Heart right ventricle (tissue), 16 donors: ENCODE measurements at regions not wholly inside any gene's neighbourhood (a gene's known extent, or its start where the extent isn't known, plus 50 kb on each side); places are given as distances from the start of the nearest gene placed in this dataset.
"Not testable (repeated sequence)": the region's sequence is repeated elsewhere in the genome, so short reads cannot be mapped to it uniquely, and the experiment has no call there.

Source experiments
- ATAC-seq, 8 donors: fragments of 200-7000 bp; cut with Tn5 transposase; one replicate each; pipeline ENCODE4 v1.9.1; 2020; ENCODE audit warnings: mild to moderate bottlenecking in 8 of 8, moderate library complexity in 8 of 8, moderate number of reproducible peaks in 1 of 8
- DNase-seq, 2 donors: peaks; one replicate each; pipeline ENCODE4 v3.0.0-alpha.2; 2020
- H3K27ac ChIP-seq, 10 donors: fragments of 200-600 bp; sonication (generic) in 2 of 10; one replicate each; pipeline versions ENCODE4 v1.5.0 to v1.8.0; 2020 to 2022; ENCODE audit warnings: mild to moderate bottlenecking in 3 of 10
- H3K27me3 ChIP-seq, 7 donors: fragments of 200-600 bp; one replicate each; pipeline ENCODE4 v1.8.0; 2021 to 2022; ENCODE audit warnings: mild to moderate bottlenecking in 2 of 7
- H3K36me3 ChIP-seq, 9 donors: fragments of 200-600 bp; sonication (generic) in 1 of 9; one replicate each; pipeline versions ENCODE4 v1.5.0 to v1.8.0; 2020 to 2022; ENCODE audit warnings: mild to moderate bottlenecking in 2 of 9
- H3K4me1 ChIP-seq, 9 donors: fragments of 200-600 bp; sonication (generic) in 1 of 9; one replicate each; pipeline versions ENCODE4 v1.5.0 to v1.8.0; 2020 to 2022; ENCODE audit warnings: mild to moderate bottlenecking in 4 of 9
- H3K4me3 ChIP-seq, 10 donors: fragments of 200-600 bp; sonication (generic) in 2 of 10; one replicate each; pipeline versions ENCODE4 v1.5.0 to v1.8.0; 2020 to 2022; ENCODE audit warnings: mild to moderate bottlenecking in 7 of 10, moderate library complexity in 2 of 10
- H3K9me3 ChIP-seq, 11 donors: fragments of 200-600 bp in 10 of 11; sonication (generic) in 2 of 11; one replicate each; pipeline versions ENCODE4 v1.5.0 to v1.8.0; 2013 to 2022; ENCODE audit warnings: mild to moderate bottlenecking in 2 of 11, control low read depth in 1 of 11, moderate library complexity in 1 of 11
- CTCF ChIP-seq, 9 donors: fragments of 200-600 bp; sonication (generic) in 2 of 9; IDR thresholded peaks; one replicate each; pipeline versions ENCODE4 v1.5.0 to v1.8.0; 2021 to 2022; ENCODE audit warnings: antibody characterized with exemption in 9 of 9, mild to moderate bottlenecking in 5 of 9, moderate library complexity in 1 of 9
- WGBS, 2 donors: extraction: QIAGEN DNeasy Blood & Tissue Kit; methylation state at CpG; one replicate each; pipeline ENCODE4 v1.1.7; 2013; ENCODE audit warnings: inconsistent platforms in 1 of 2; 5-methylcytosine and 5-hydroxymethylcytosine counted together
- intact Hi-C, 10 donors: fragments of 100-400 bp; cut with DNase I; formaldehyde crosslinking; loops; one replicate each; pipeline versions ENCODE4 v1.11.1 to v1.14.2; 2022
- donor health status: Arrhythmogenic right ventricular cardiomyopathy.
- donor health status: ischemic (EF 13 %, LVEDD 7.1; RV severe dilation, severe dysfunction).
- donor health status: healthy with polysubstance abuse.
- donor health status: DM: no; HTN: yes; CAD: no.
- donor health status: DM: no; HTN: no; CAD: no.
- donor health status: ischemic (EF 25% LVEDD 6.9; RV normal size, moderate dysfunction).
- donor health status: ischemic (EF 25% LVEDD 5.7; RV mildly dilated, moderate dysfunction).
- donor health status: healthy.
- donor health status: DM: yes; HTN: yes; CAD: no.
- donor health status: Ischemic cardiomyopathy.
- donor health status: ischemic (EF 35%, LVEDD 5.7; RV mildly dilated, moderate dysfunction).
- donor health status: nonischemic (EF 11% LVEDD 7.7; RV severe dilation, severe dysfunction).
- donor health status: DM: yes; HTN: yes; CAD: no.
- donor health status: PGD.
- donor health status: ischemic (EF 29% LVEDD 5.4; RV normal size, mild dysfunction).
- donor health status: nonischemic (EF 23%, LVEDD 6.1; RV moderate dilation, normal function).

GRCh38 chr5:125487231-125487630 is 740.8 kb upstream of the ZNF608 start:
- no peak overlapping the region for H3K4me3 ChIP-seq
- ATAC-seq (no peak), DNase-seq (no peak)
- no peaks in the 10 kb centered on the region for H3K9me3 ChIP-seq
- H3K36me3 ChIP-seq, result no peaks in the 10 kb centered on the region
- no peak overlapping the region for H3K27ac ChIP-seq
- H3K27me3 ChIP-seq, result no peaks in the 10 kb centered on the region
- peaks cover 0 to 23% (median 14%) of the 10 kb centered on the region in 9 donors for H3K4me1 ChIP-seq
- intact Hi-C loops, result loop anchor here in 1 of 10 donors (10.0 kb wide), 1 partner anchor 98 kb away; no protein-coding TSS in a partner anchor
- no peak for TF ChIP-seq CTCF (IDR thresholded peaks at IDR 0.05)
- WGBS, 2 donors, result 78 to 82% methylated on average over 3 of the region's 3 CpGs

- not testable (repeated sequence) for DNase-seq, H3K4me3 ChIP-seq, H3K9me3 ChIP-seq, ATAC-seq, H3K36me3 ChIP-seq, H3K27me3 ChIP-seq, H3K27ac ChIP-seq
- 85 to 93% methylated on average over 4 of the region's 4 CpGs for WGBS, 2 donors
- intact Hi-C loops, result loop anchor here in 1 of 10 donors (10.0 kb wide), 1 partner anchor 97 kb away; no protein-coding TSS in a partner anchor
- H3K4me1 ChIP-seq, result peaks cover 0 to 23% (median 14%) of the 10 kb centered on the region in 9 donors
Observed at GRCh38 chr5:125487652-125488051, 741.2 kb upstream of the ZNF608 start.

GRCh38 chr5:125489146-125489545 is 742.7 kb upstream of the ZNF608 start:
- DNase-seq (no peak), ATAC-seq (no peak)
- intact Hi-C loops, result loop anchor here in 1 of 10 donors (10.0 kb wide), 1 partner anchor 96 kb away; no protein-coding TSS in a partner anchor
- Histone ChIP-seq H3K4me3 (no peak overlapping the region), H3K9me3 (peaks cover 0 to 13% (median 0%) of the 10 kb centered on the region in 11 donors), H3K27ac (no peak overlapping the region), H3K27me3 (no peaks in the 10 kb centered on the region), H3K36me3 (no peaks in the 10 kb centered on the region), H3K4me1 (peaks cover 0 to 19% (median 14%) of the 10 kb centered on the region in 9 donors)
- 76 to 81% methylated on average over 2 of the region's 2 CpGs for WGBS, 2 donors
- TF ChIP-seq CTCF (IDR thresholded peaks at IDR 0.05), result no peak

- intact Hi-C loops, result no loop called here
- DNase-seq, result no peak
- no peak overlapping the region for H3K27ac ChIP-seq
- no peak for ATAC-seq
- H3K4me3 ChIP-seq, result no peak overlapping the region
- peaks cover 0 to 13% (median 0%) of the 10 kb centered on the region in 11 donors for H3K9me3 ChIP-seq
- no peaks in the 10 kb centered on the region for H3K4me1 ChIP-seq
- TF ChIP-seq CTCF (IDR thresholded peaks at IDR 0.05), result no peak
- no peaks in the 10 kb centered on the region for H3K36me3 ChIP-seq
- H3K27me3 ChIP-seq, result no peaks in the 10 kb centered on the region
- 51 to 72% methylated on average over 3 of the region's 3 CpGs for WGBS, 2 donors
Observed at GRCh38 chr5:125491986-125492492, 745.6 kb upstream of the ZNF608 start.

- H3K4me3 ChIP-seq, result no peak overlapping the region
- no peaks in the 10 kb centered on the region for H3K27me3 ChIP-seq
- DNase-seq, result no peak
- intact Hi-C loops, result no loop called here
- H3K9me3 ChIP-seq, result peaks cover 0 to 13% (median 0%) of the 10 kb centered on the region in 11 donors
- WGBS, 2 donors, result 97 to 98% methylated on average over 2 of the region's 2 CpGs
- H3K4me1 ChIP-seq, result no peaks in the 10 kb centered on the region
- ATAC-seq, result no peak
- no peak overlapping the region for H3K27ac ChIP-seq
- H3K36me3 ChIP-seq, result no peaks in the 10 kb centered on the region
- no peak for TF ChIP-seq CTCF (IDR thresholded peaks at IDR 0.05)
Observed at GRCh38 chr5:125492977-125493376, 746.5 kb upstream of the ZNF608 start.
